Chondrocyte (in vitro differentiated cells): ENCODE measurements at regions not wholly inside any gene's neighbourhood (a gene's known extent, or its start where the extent isn't known, plus 50 kb on each side); places are given as distances from the start of the nearest gene placed in this dataset.
A peak's percentile ranks its signal among the peaks of the same experiment; 100 is the strongest.

ENCODE experiments used
- DNase-seq: peaks from one replicate; pipeline ENCODE4 v3.0.0; 2021; ENCODE audit warnings: mixed read lengths, low spot score
- H3K27ac Mint-ChIP-seq: one replicate; pipeline ENCODE4 v1.8.0; 2021; ENCODE audit warnings: mild to moderate bottlenecking, moderate library complexity, mixed read lengths; ENCODE audit not compliant: unreplicated experiment
- H3K27me3 Mint-ChIP-seq: 2 replicates; pipeline ENCODE4 v1.8.0; 2021; ENCODE audit warnings: low read depth, mixed read lengths
- H3K36me3 Mint-ChIP-seq: 2 replicates; pipeline ENCODE4 v1.8.0; 2021; ENCODE audit warnings: low read depth, mixed read lengths
- H3K4me1 Mint-ChIP-seq: 2 replicates; pipeline ENCODE4 v1.8.0; 2021; ENCODE audit warnings: low read depth, mild to moderate bottlenecking, mixed read lengths
- H3K4me3 Mint-ChIP-seq: one replicate; pipeline ENCODE4 v1.8.0; 2021; ENCODE audit warnings: mild to moderate bottlenecking, moderate library complexity, mixed read lengths; ENCODE audit not compliant: unreplicated experiment
- H3K9me3 Mint-ChIP-seq: 2 replicates; pipeline ENCODE4 v1.8.0; 2021; ENCODE audit warnings: low read depth, mixed read lengths
- CTCF ChIP-seq: fragments of 200-600 bp; sonication (generic); IDR thresholded peaks from 2 replicates; pipeline ENCODE4 v1.5.0; 2021; ENCODE audit warnings: antibody characterized with exemption, mild to moderate bottlenecking, moderate library complexity

- Mint-ChIP-seq H3K4me3 (no peak overlapping the region), H3K36me3 (no peaks in the 10 kb centered on the region), H3K9me3 (no peaks in the 10 kb centered on the region), H3K4me1 (peaks cover 11% of the 10 kb centered on the region), H3K27me3 (peaks cover 26% of the 10 kb centered on the region), H3K27ac (no peak overlapping the region)
- peak; percentile 63 for DNase-seq
- TF ChIP-seq CTCF = no peak
Measured at GRCh38 chr20:24789877-24790276, 159.2 kb upstream of the CST7 start.

- Mint-ChIP-seq H3K27ac (no peak overlapping the region), H3K36me3 (no peaks in the 10 kb centered on the region), H3K4me1 (peaks cover 11% of the 10 kb centered on the region), H3K4me3 (no peak overlapping the region), H3K9me3 (no peaks in the 10 kb centered on the region), H3K27me3 (peaks cover 26% of the 10 kb centered on the region)
- DNase-seq = peak; percentile 40
- TF ChIP-seq CTCF = no peak
Measured at GRCh38 chr20:24790746-24791283, 158.3 kb upstream of the CST7 start.

GRCh38 chr20:24791953-24792352 lies 157.1 kb upstream of the CST7 start:
- H3K27ac Mint-ChIP-seq = no peak overlapping the region
- H3K27me3 Mint-ChIP-seq = peaks cover 26% of the 10 kb centered on the region
- TF ChIP-seq CTCF = no peak
- H3K4me3 Mint-ChIP-seq = no peak overlapping the region
- no peaks in the 10 kb centered on the region for H3K36me3 Mint-ChIP-seq
- DNase-seq = no peak
- H3K4me1 Mint-ChIP-seq = peaks cover 9% of the 10 kb centered on the region
- H3K9me3 Mint-ChIP-seq = no peaks in the 10 kb centered on the region

- Mint-ChIP-seq H3K36me3 (no peaks in the 10 kb centered on the region), H3K9me3 (no peaks in the 10 kb centered on the region), H3K27ac (no peak overlapping the region), H3K4me1 (peaks cover 9% of the 10 kb centered on the region), H3K4me3 (no peak overlapping the region), H3K27me3 (peaks cover 26% of the 10 kb centered on the region)
- TF ChIP-seq CTCF = no peak
- DNase-seq = peak; percentile 77
Measured at GRCh38 chr20:24792641-24793495, 156.2 kb upstream of the CST7 start.

GRCh38 chr20:24795436-24795835 lies 153.6 kb upstream of the CST7 start:
- Mint-ChIP-seq H3K27me3 (peaks cover 23% of the 10 kb centered on the region), H3K27ac (no peak overlapping the region), H3K4me1 (peaks cover 20% of the 10 kb centered on the region), H3K9me3 (no peaks in the 10 kb centered on the region), H3K4me3 (no peak overlapping the region), H3K36me3 (no peaks in the 10 kb centered on the region)
- no peak for TF ChIP-seq CTCF
- DNase-seq = peak; percentile 37
